Liver (tissue), 8 donors: ENCODE measurements at regions not wholly inside any gene's neighbourhood (a gene's known extent, or its start where the extent isn't known, plus 50 kb on each side); places are given as distances from the start of the nearest gene placed in this dataset.

Experiments used
- DNase-seq: peaks from one replicate; pipeline ENCODE4 v3.0.0-alpha.2; 2017; ENCODE audit warnings: low spot score
- H3K27ac ChIP-seq, 2 donors: one replicate each; pipeline ENCODE4 v1.7.0; 2013; ENCODE audit warnings: inconsistent platforms in 2 of 2, low read length in 2 of 2, control low read depth in 1 of 2, low read depth in 1 of 2, mild to moderate bottlenecking in 1 of 2
- H3K27me3 ChIP-seq, 4 donors: one replicate each; pipeline versions ENCODE4 v1.6.1 to v1.7.0; 2013; ENCODE audit warnings: low read length in 3 of 4, inconsistent platforms in 1 of 4, mild to moderate bottlenecking in 1 of 4, moderate library complexity in 1 of 4; ENCODE audit not compliant: control insufficient read depth in 4 of 4, insufficient read depth in 4 of 4
- H3K36me3 ChIP-seq, 4 donors: one replicate each; pipeline versions ENCODE4 v1.6.1 to v1.7.0; 2013; ENCODE audit warnings: low read length in 3 of 4, mild to moderate bottlenecking in 3 of 4, low read depth in 1 of 4, moderate library complexity in 1 of 4; ENCODE audit not compliant: control insufficient read depth in 4 of 4, insufficient read depth in 3 of 4
- H3K4me1 ChIP-seq, 4 donors: one replicate each; pipeline versions ENCODE4 v1.6.1 to v1.7.0; 2013; ENCODE audit warnings: low read length in 3 of 4, mild to moderate bottlenecking in 3 of 4, moderate library complexity in 1 of 4; ENCODE audit not compliant: control insufficient read depth in 4 of 4, insufficient read depth in 4 of 4
- H3K4me3 ChIP-seq, 3 donors: one replicate each; pipeline versions ENCODE4 v1.6.1 to v1.7.0; 2013; ENCODE audit warnings: low read length in 3 of 3, control low read depth in 1 of 3, low read depth in 1 of 3, mild to moderate bottlenecking in 1 of 3
- H3K9ac ChIP-seq, 2 donors: one replicate each; pipeline ENCODE4 v1.7.0; 2013; ENCODE audit warnings: low read length in 2 of 2, mild to moderate bottlenecking in 2 of 2, moderate library complexity in 2 of 2, control low read depth in 1 of 2, low read depth in 1 of 2
- H3K9me3 ChIP-seq, 4 donors: one replicate each; pipeline versions ENCODE4 v1.6.1 to v1.7.0; 2013; ENCODE audit warnings: low read length in 3 of 4; ENCODE audit not compliant: control insufficient read depth in 4 of 4
- EGR1 ChIP-seq, 2 donors: IDR thresholded peaks; 2 replicates each; pipeline ENCODE4 v1.6.1; 2016 to 2018; ENCODE audit warnings: antibody characterized with exemption in 2 of 2, low read depth in 2 of 2
- FOXA1 ChIP-seq: IDR thresholded peaks from 2 replicates; pipeline ENCODE4 v1.6.1; 2016; ENCODE audit warnings: antibody characterized with exemption
- FOXA2 ChIP-seq: IDR thresholded peaks from 2 replicates; pipeline ENCODE4 v1.6.1; 2016; ENCODE audit warnings: antibody characterized with exemption
- GABPA ChIP-seq, 2 donors: IDR thresholded peaks in 1 of 2; conservative IDR thresholded peaks in 1 of 2; 2 replicates each; pipeline ENCODE4 v1.6.1; 2016; ENCODE audit warnings: antibody characterized with exemption in 2 of 2, mild to moderate bottlenecking in 1 of 2, moderate library complexity in 1 of 2
- HNF4G ChIP-seq: IDR thresholded peaks from 2 replicates; pipeline ENCODE4 v1.6.1; 2016; ENCODE audit warnings: antibody characterized with exemption
- JUND ChIP-seq, 2 donors: IDR thresholded peaks; 2 replicates each; pipeline ENCODE4 v1.6.1; 2016; ENCODE audit warnings: antibody characterized with exemption in 2 of 2
- NR2F2 ChIP-seq: IDR thresholded peaks from 2 replicates; pipeline ENCODE4 v1.6.1; 2016; ENCODE audit warnings: antibody characterized with exemption
- RAD21 ChIP-seq, 2 donors: IDR thresholded peaks; 2 replicates each; pipeline ENCODE4 v1.6.1; 2016; ENCODE audit warnings: antibody characterized with exemption in 2 of 2, mild to moderate bottlenecking in 2 of 2
- RXRA ChIP-seq, 2 donors: IDR thresholded peaks; 2 replicates each; pipeline ENCODE4 v1.6.1; 2017 to 2018; ENCODE audit warnings: antibody characterized with exemption in 2 of 2, mild to moderate bottlenecking in 1 of 2
- SP1 ChIP-seq: IDR thresholded peaks from 2 replicates; pipeline ENCODE4 v1.6.1; 2018; ENCODE audit warnings: antibody characterized with exemption, mild to moderate bottlenecking
- TAF1 ChIP-seq: conservative IDR thresholded peaks from 2 replicates; pipeline ENCODE4 v1.6.1; 2016; ENCODE audit warnings: antibody characterized with exemption, mild to moderate bottlenecking
- WGBS: extraction: QIAGEN DNeasy Blood & Tissue Kit; methylation state at CpG from one replicate; pipeline ENCODE4 v1.1.7; 2013; 5-methylcytosine and 5-hydroxymethylcytosine counted together
- TF ChIP-seq, protein P1 (sequence below): IDR thresholded peaks from 2 replicates; pipeline ENCODE4 v1.6.1; 2016; ENCODE audit warnings: antibody characterized with exemption
- TF ChIP-seq, protein P2 (sequence below): fragments of 150-350 bp; IDR thresholded peaks from 2 replicates; pipeline ENCODE4 v1.5.1; 2017; ENCODE audit warnings: improper control_type of control experiment, low read depth, low read length; ENCODE audit not compliant: missing input control
- TF ChIP-seq, protein P3 (sequence below): IDR thresholded peaks from 2 replicates; pipeline ENCODE4 v1.6.1; 2016; ENCODE audit warnings: antibody characterized with exemption, mild to moderate bottlenecking
- donor health status: healthy.
- donor health status: healthy.
- donor health status: healthy.
- donor health status: healthy.
- donor health status: healthy.

DNA sequence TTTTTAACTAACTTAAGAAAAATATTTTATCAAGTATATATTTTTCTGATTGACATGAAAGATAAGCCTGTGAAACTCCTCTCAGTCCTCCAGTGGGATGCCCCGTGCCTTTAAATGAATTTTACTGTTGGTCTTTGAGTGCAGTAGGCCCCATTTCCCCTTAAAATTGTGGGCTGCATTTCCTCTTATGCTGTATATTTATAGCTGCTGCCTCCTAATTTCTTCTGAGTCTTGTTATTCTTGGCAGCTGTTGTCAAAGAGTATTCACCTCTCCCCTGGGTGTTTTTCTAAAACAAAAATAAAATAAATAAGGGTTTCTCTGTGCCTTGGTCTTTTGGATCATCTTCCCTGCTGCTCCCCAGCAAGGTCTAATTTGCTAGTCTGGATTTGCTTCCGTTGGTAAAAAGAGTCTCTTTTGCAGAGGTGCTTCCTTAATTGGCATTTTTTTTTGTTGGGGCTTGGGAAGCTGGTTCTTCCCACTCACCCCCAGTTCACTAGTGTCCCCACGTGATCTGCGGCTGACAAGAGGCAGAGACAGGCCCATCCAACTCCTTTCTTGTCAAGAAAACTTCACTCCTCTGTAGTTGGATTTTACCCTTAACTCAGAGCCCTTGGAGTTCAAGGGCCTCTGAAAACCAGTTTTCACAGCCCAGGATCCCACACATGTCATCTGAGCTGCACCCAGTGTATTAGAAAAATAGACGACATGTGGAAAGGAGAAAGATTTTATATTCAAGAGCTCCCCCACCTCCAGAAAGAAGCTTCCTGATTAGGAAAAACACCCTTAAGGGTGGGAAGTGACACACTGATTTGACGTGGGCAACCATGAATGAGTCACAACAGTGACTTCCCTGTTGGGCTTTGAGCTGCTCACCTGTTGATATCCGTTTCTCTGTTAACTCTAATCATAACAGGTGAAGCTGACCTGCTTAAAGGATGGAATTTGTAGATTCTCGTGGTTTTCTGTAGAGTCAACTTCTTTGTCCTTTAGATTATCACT lies 431.5 kb downstream of the DCDC2C start:
- peaks cover 0 to 2% (median 0%) of the 10 kb centered on the region in 4 donors for H3K27me3 ChIP-seq
- WGBS = 55% methylated on average over 8 of the region's 8 CpGs
- no peak overlapping the region for H3K27ac ChIP-seq
- no peaks in the 10 kb centered on the region for H3K36me3 ChIP-seq
- TF ChIP-seq EGR1 (IDR thresholded peaks at IDR 0.05; ENCODE audit: low read depth in 2 of 2) = no peak
- TF ChIP-seq JUND (IDR thresholded peaks at IDR 0.05) = no peak
- TF ChIP-seq GABPA (IDR thresholded peaks at IDR 0.05 in 1 of 2, conservative IDR thresholded peaks at IDR 0.05 in 1 of 2) = no peak
- TF ChIP-seq TAF1 = no peak
- no peak for TF ChIP-seq FOXA2
- TF ChIP-seq, protein P1, sequence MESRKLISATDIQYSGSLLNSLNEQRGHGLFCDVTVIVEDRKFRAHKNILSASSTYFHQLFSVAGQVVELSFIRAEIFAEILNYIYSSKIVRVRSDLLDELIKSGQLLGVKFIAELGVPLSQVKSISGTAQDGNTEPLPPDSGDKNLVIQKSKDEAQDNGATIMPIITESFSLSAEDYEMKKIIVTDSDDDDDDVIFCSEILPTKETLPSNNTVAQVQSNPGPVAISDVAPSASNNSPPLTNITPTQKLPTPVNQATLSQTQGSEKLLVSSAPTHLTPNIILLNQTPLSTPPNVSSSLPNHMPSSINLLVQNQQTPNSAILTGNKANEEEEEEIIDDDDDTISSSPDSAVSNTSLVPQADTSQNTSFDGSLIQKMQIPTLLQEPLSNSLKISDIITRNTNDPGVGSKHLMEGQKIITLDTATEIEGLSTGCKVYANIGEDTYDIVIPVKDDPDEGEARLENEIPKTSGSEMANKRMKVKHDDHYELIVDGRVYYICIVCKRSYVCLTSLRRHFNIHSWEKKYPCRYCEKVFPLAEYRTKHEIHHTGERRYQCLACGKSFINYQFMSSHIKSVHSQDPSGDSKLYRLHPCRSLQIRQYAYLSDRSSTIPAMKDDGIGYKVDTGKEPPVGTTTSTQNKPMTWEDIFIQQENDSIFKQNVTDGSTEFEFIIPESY = no peak
- TF ChIP-seq RAD21 (IDR thresholded peaks at IDR 0.05) = no peak
- TF ChIP-seq, protein P2, sequence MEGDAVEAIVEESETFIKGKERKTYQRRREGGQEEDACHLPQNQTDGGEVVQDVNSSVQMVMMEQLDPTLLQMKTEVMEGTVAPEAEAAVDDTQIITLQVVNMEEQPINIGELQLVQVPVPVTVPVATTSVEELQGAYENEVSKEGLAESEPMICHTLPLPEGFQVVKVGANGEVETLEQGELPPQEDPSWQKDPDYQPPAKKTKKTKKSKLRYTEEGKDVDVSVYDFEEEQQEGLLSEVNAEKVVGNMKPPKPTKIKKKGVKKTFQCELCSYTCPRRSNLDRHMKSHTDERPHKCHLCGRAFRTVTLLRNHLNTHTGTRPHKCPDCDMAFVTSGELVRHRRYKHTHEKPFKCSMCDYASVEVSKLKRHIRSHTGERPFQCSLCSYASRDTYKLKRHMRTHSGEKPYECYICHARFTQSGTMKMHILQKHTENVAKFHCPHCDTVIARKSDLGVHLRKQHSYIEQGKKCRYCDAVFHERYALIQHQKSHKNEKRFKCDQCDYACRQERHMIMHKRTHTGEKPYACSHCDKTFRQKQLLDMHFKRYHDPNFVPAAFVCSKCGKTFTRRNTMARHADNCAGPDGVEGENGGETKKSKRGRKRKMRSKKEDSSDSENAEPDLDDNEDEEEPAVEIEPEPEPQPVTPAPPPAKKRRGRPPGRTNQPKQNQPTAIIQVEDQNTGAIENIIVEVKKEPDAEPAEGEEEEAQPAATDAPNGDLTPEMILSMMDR = no peak
- no peak for TF ChIP-seq NR2F2
- TF ChIP-seq FOXA1 = no peak
- TF ChIP-seq HNF4G = no peak
- TF ChIP-seq, protein P3, sequence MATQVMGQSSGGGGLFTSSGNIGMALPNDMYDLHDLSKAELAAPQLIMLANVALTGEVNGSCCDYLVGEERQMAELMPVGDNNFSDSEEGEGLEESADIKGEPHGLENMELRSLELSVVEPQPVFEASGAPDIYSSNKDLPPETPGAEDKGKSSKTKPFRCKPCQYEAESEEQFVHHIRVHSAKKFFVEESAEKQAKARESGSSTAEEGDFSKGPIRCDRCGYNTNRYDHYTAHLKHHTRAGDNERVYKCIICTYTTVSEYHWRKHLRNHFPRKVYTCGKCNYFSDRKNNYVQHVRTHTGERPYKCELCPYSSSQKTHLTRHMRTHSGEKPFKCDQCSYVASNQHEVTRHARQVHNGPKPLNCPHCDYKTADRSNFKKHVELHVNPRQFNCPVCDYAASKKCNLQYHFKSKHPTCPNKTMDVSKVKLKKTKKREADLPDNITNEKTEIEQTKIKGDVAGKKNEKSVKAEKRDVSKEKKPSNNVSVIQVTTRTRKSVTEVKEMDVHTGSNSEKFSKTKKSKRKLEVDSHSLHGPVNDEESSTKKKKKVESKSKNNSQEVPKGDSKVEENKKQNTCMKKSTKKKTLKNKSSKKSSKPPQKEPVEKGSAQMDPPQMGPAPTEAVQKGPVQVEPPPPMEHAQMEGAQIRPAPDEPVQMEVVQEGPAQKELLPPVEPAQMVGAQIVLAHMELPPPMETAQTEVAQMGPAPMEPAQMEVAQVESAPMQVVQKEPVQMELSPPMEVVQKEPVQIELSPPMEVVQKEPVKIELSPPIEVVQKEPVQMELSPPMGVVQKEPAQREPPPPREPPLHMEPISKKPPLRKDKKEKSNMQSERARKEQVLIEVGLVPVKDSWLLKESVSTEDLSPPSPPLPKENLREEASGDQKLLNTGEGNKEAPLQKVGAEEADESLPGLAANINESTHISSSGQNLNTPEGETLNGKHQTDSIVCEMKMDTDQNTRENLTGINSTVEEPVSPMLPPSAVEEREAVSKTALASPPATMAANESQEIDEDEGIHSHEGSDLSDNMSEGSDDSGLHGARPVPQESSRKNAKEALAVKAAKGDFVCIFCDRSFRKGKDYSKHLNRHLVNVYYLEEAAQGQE = no peak
- no peak for TF ChIP-seq RXRA (IDR thresholded peaks at IDR 0.05)
- no peak for TF ChIP-seq SP1
- peaks cover 0 to 24% (median 4%) of the 10 kb centered on the region in 4 donors for H3K9me3 ChIP-seq
- no peak for DNase-seq
- peaks cover 0 to 2% (median 0%) of the 10 kb centered on the region in 4 donors for H3K4me1 ChIP-seq
- no peak overlapping the region for H3K4me3 ChIP-seq
- H3K9ac ChIP-seq = no peak overlapping the region

DNA sequence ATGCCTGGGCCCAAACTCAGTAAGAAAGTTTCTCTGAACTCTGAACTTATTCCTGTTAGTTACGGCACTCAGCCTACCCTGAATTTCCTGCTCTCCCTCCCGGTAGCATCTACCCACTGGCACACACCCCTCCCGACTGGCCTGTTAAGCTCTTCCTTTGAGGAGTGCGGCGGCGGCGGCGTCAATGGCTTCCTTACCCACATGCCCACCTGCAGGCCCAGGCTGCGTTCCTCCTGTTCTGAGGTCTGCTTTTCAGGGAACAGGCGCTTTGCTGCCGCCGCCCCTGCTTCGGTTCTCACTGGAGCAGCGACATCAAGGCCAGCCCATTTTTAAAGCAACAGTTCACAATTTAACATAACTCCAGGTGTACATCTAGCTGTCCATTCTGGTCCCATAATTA lies 432.4 kb downstream of the DCDC2C start:
- Histone ChIP-seq H3K9ac (no peak overlapping the region), H3K27ac (no peak overlapping the region), H3K4me3 (no peak overlapping the region), H3K4me1 (peaks cover 0 to 2% (median 0%) of the 10 kb centered on the region in 4 donors), H3K9me3 (peaks cover 0 to 16% (median 4%) of the 10 kb centered on the region in 4 donors), H3K36me3 (no peaks in the 10 kb centered on the region), H3K27me3 (peaks cover 0 to 2% (median 0%) of the 10 kb centered on the region in 4 donors)
- 78% methylated on average over 14 of the region's 14 CpGs for WGBS
- TF ChIP-seq NR2F2 (no peak), JUND (IDR thresholded peaks at IDR 0.05) (no peak), SP1 (no peak), GABPA (IDR thresholded peaks at IDR 0.05 in 1 of 2, conservative IDR thresholded peaks at IDR 0.05 in 1 of 2) (no peak), FOXA2 (no peak), RXRA (IDR thresholded peaks at IDR 0.05) (no peak)
- TF ChIP-seq, protein P2 = no peak
- TF ChIP-seq, protein P3 = no peak
- no peak for DNase-seq
